ENCODE measurements at regions not wholly inside any gene's neighbourhood (a gene's known extent, or its start where the extent isn't known, plus 50 kb on each side); places are given as distances from the start of the nearest gene placed in this dataset.

GRCh38 chr14:71472356-71473340 is 459.6 kb upstream of the RGS6 start:
- no peak for TF ChIP-seq CTCF (IDR thresholded peaks at IDR 0.05)
- TF ChIP-seq POLR2A (IDR thresholded peaks at IDR 0.05) = no peak

Data from lower leg skin (tissue), 3 donors.